Colonic mucosa (tissue), 4 donors: ENCODE measurements at regions not wholly inside any gene's neighbourhood (a gene's known extent, or its start where the extent isn't known, plus 50 kb on each side); places are given as distances from the start of the nearest gene placed in this dataset.
A peak's percentile ranks its signal among the peaks of the same experiment; 100 is the strongest.

Experiments used
- DNase-seq: peaks from one replicate; pipeline ENCODE4 v3.0.0-alpha.2; 2020
- H3K27ac ChIP-seq: fragments of 200-600 bp; one replicate; pipeline ENCODE4 v1.8.0; 2021
- H3K27me3 ChIP-seq: fragments of 200-600 bp; one replicate; pipeline ENCODE4 v1.8.0; 2021
- H3K36me3 ChIP-seq: fragments of 200-600 bp; one replicate; pipeline ENCODE4 v1.8.0; 2021
- H3K4me1 ChIP-seq: fragments of 200-600 bp; one replicate; pipeline ENCODE4 v1.8.0; 2021; ENCODE audit warnings: mild to moderate bottlenecking
- H3K4me3 ChIP-seq: fragments of 200-600 bp; one replicate; pipeline ENCODE4 v1.8.0; 2021
- H3K9ac ChIP-seq, 2 donors: one replicate each; pipeline ENCODE4 v1.7.0; 2013; ENCODE audit warnings: control low read depth in 2 of 2, low read depth in 2 of 2, low read length in 2 of 2
- H3K9me3 ChIP-seq: fragments of 200-600 bp; one replicate; pipeline ENCODE4 v1.8.0; 2021
- intact Hi-C: fragments of 100-400 bp; cut with DNase I; formaldehyde crosslinking; loops from one replicate; pipeline ENCODE4 v1.14.1; 2022
- TF ChIP-seq, protein P1 (sequence below): fragments of 200-600 bp; IDR thresholded peaks from one replicate; pipeline ENCODE4 v1.8.0; 2022; ENCODE audit warnings: antibody characterized with exemption, mild to moderate bottlenecking
- donor health status: healthy.
- donor health status: DM: no; HTN: no; CAD: no.
- donor health status: DM: no; HTN: no; CAD: no.

DNA sequence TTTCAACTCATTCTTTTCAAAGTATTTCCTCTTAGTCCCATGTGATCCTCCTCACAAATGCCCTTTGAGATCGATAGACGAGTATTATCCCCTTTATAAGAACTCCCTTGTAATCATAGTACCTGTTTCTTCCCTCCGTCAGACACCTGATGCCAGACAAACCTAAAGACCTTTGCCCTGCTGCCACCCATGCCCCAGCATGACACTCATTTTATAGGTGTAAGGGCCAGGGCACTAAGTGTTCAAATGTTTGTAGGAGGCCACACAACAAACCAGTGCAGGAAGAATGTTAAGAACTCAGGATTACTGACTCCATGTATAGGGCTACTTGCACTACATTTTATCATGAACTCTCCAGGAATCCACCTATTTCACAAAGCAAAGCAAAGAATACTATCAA is 115.6 kb upstream of the DIAPH2 start:
- Histone ChIP-seq H3K36me3 (no peaks in the 10 kb centered on the region), H3K4me1 (no peaks in the 10 kb centered on the region), H3K9me3 (no peaks in the 10 kb centered on the region), H3K4me3 (no peak overlapping the region), H3K27ac (no peak overlapping the region), H3K27me3 (no peaks in the 10 kb centered on the region), H3K9ac (no peak overlapping the region)
- peak; percentile 37 for DNase-seq
- TF ChIP-seq, protein P1, sequence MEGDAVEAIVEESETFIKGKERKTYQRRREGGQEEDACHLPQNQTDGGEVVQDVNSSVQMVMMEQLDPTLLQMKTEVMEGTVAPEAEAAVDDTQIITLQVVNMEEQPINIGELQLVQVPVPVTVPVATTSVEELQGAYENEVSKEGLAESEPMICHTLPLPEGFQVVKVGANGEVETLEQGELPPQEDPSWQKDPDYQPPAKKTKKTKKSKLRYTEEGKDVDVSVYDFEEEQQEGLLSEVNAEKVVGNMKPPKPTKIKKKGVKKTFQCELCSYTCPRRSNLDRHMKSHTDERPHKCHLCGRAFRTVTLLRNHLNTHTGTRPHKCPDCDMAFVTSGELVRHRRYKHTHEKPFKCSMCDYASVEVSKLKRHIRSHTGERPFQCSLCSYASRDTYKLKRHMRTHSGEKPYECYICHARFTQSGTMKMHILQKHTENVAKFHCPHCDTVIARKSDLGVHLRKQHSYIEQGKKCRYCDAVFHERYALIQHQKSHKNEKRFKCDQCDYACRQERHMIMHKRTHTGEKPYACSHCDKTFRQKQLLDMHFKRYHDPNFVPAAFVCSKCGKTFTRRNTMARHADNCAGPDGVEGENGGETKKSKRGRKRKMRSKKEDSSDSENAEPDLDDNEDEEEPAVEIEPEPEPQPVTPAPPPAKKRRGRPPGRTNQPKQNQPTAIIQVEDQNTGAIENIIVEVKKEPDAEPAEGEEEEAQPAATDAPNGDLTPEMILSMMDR: no peak
- intact Hi-C loops: no loop called here

DNA sequence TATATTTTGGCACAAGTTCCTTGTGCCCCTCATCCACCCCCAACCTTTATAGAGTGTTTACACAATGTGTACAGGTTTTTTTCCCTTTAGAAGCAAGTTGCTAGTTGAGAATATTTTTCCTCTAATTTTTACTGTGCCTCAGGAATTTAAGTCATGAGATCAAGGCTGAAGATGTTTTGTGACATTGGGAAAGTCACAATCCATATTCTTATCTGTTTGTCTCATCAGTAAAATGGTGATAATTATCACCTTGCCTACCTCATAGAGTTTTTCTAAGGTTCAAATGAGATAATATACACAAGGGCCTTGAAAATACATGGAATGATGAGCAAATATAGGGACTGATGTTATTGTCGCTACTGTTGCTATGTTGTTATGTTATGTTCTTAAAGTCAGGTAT is 109.6 kb upstream of the DIAPH2 start:
- no peak overlapping the region for H3K9ac ChIP-seq
- H3K36me3 ChIP-seq: no peaks in the 10 kb centered on the region
- intact Hi-C loops: no loop called here
- H3K4me1 ChIP-seq: no peaks in the 10 kb centered on the region
- no peak overlapping the region for H3K4me3 ChIP-seq
- no peak overlapping the region for H3K27ac ChIP-seq
- no peaks in the 10 kb centered on the region for H3K27me3 ChIP-seq
- H3K9me3 ChIP-seq: no peaks in the 10 kb centered on the region
- no peak for DNase-seq
- TF ChIP-seq, protein P1: no peak

DNA sequence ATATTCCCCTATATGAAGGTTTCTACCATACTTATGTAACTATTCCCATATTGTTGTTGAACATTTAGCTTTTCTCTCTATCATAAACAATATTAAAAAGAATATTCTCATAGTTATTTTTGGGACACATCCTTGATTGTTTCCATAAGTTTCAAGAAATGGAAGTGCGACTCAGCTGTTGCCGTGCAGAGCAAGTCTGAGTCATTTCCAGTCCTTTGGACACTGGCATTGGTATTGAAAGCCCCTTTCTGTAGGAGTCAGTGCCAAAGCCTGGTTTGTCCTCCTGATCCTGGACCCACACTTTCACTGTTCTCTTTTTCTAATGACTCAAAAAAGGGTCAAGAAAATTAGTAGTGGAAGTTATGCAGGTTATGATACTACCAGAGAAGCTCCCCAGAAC is 108.3 kb upstream of the DIAPH2 start:
- Histone ChIP-seq H3K4me3 (no peak overlapping the region), H3K36me3 (no peaks in the 10 kb centered on the region), H3K9me3 (no peaks in the 10 kb centered on the region), H3K27me3 (no peaks in the 10 kb centered on the region), H3K27ac (no peak overlapping the region), H3K9ac (no peak overlapping the region), H3K4me1 (no peaks in the 10 kb centered on the region)
- intact Hi-C loops: no loop called here
- DNase-seq: no peak
- TF ChIP-seq, protein P1: no peak

DNA sequence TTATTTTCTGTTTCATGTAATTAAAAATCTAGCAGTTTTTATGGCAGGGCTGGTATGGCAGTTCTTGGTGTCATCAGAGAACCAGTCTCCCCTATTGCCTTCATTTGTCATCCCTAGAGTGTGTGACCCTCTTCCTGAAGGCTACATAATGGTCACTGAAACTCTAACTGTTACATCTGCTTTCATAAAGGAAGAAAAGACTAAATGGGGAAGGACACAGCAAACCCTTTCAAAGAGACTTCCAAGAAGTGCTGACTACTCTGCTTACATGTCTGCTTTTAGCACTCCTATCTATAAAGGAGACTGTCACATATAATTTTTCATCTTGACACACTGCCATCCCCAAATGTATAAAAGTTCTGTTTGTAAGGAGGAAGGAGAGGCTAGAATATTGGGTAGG is 105.9 kb upstream of the DIAPH2 start:
- no peak overlapping the region for H3K27ac ChIP-seq
- H3K36me3 ChIP-seq: no peaks in the 10 kb centered on the region
- H3K4me3 ChIP-seq: no peak overlapping the region
- H3K27me3 ChIP-seq: no peaks in the 10 kb centered on the region
- H3K9ac ChIP-seq: no peak overlapping the region
- H3K4me1 ChIP-seq: no peaks in the 10 kb centered on the region
- TF ChIP-seq, protein P1: no peak
- intact Hi-C loops: no loop called here
- no peaks in the 10 kb centered on the region for H3K9me3 ChIP-seq
- no peak for DNase-seq

DNA sequence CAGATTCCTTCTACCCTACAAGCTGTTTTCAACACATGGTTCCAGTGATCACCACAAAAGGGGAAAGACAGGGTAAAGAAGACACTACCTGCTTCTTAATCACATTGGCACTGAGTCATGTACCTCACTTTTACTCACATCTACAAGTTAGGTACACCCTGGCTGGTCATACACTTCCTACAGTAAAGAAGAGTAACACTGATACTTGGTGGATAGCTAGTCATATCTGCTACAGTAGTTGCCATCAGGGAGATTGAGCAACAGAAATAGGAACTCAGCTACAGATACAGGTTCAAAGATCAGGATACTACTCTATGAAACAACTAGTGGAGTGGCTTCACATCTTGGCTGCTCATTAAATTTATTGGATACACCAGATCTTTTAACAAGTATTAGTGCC is 105.4 kb upstream of the DIAPH2 start:
- no peaks in the 10 kb centered on the region for H3K36me3 ChIP-seq
- H3K4me1 ChIP-seq: no peaks in the 10 kb centered on the region
- intact Hi-C loops: no loop called here
- H3K9ac ChIP-seq: no peak overlapping the region
- no peak for DNase-seq
- H3K4me3 ChIP-seq: no peak overlapping the region
- no peaks in the 10 kb centered on the region for H3K27me3 ChIP-seq
- TF ChIP-seq, protein P1: no peak
- no peak overlapping the region for H3K27ac ChIP-seq
- H3K9me3 ChIP-seq: no peaks in the 10 kb centered on the region

DNA sequence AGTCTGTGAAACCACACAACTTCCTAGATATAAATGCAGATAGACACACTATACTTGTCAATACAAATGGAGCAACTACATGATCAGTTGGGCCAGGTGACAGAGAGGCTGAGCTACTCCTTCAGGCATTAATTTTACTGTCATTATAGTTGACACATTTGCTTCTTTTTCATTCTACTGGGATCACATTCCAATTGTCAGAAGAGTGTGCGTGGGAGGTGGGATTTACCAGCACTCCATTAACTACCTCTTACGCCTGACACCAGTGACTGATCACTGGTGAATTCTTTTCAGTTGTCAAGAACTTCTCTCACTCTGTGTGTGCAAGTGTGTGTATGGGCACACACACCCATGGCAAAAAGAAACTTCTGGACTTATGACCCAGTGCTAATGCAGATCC is 94.2 kb upstream of the DIAPH2 start:
- DNase-seq: no peak
- Histone ChIP-seq H3K9me3 (no peaks in the 10 kb centered on the region), H3K4me3 (no peak overlapping the region), H3K27ac (no peak overlapping the region), H3K9ac (no peak overlapping the region), H3K36me3 (no peaks in the 10 kb centered on the region), H3K4me1 (no peaks in the 10 kb centered on the region), H3K27me3 (no peaks in the 10 kb centered on the region)
- TF ChIP-seq, protein P1: no peak
- intact Hi-C loops: no loop called here
